NB4 (cell line): ENCODE measurements at regions not wholly inside any gene's neighbourhood (a gene's known extent, or its start where the extent isn't known, plus 50 kb on each side); places are given as distances from the start of the nearest gene placed in this dataset.

ENCODE experiments used
- DNase-seq: peaks from one replicate; pipeline ENCODE4 v3.0.0; 2010; ENCODE audit warnings: low read depth
- H3K4me3 ChIP-seq: one replicate; pipeline ENCODE4 v1.5.1; 2011; ENCODE audit warnings: mild to moderate bottlenecking, low read depth, low read length, moderate library complexity
- CTCF ChIP-seq: IDR thresholded peaks from one replicate; pipeline ENCODE4 v1.5.1; 2012; ENCODE audit warnings: low read depth, low read length
- MAX ChIP-seq: IDR thresholded peaks from 2 replicates; pipeline ENCODE4 v1.6.1; 2011; ENCODE audit warnings: low read depth, low read length
- MYC ChIP-seq: IDR thresholded peaks from 2 replicates; pipeline ENCODE4 v1.6.1; 2011; ENCODE audit warnings: low read depth, low read length
- POLR2A ChIP-seq: IDR thresholded peaks from 2 replicates; pipeline ENCODE4 v1.6.1; 2011; ENCODE audit warnings: mild to moderate bottlenecking; ENCODE audit not compliant: insufficient read length; ENCODE audit errors: extremely low read depth

DNA sequence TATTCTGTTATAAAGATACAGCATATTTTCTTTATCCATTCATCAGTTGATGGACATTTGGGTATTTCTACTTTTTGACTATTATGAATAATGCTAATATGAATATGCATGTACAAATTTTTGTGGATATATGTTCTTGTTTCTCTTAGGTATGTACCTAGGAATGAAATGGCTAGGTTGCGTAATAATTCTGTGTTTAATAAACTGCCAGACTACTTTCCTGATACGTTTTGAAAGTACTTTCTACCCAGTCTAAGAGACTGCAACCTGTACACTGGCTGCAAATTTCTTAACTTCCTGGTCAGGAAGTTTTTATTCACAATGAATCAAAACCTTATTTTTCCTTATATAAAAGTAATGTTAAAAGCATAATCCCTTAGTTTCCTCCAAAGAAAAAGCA lies 93.9 kb upstream of the STARD4 start:
- TF ChIP-seq CTCF (no peak), POLR2A (no peak), MAX (no peak), MYC (no peak)
- H3K4me3 ChIP-seq, result no peak overlapping the region

DNA sequence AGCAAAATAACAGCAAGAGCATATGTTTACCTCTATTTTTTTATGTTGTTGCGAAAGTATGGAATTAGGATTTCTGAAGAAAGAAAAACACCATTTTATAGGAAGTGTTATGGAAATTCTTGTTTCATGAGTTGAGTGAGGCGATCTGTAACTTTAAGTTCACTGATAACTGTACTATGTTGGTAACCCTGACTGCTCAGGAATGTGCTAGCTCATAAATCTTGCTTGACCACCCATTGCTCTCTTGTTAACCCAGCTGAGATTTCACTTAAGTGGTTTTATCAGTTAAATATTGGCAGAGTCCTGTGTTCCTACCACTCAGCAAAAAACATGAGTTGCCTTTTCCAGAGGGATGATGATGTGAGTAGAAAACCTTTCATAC lies 91.1 kb upstream of the STARD4 start:
- DNase-seq, result no peak
- H3K4me3 ChIP-seq, result no peak overlapping the region
- TF ChIP-seq MYC (no peak), CTCF (no peak), MAX (no peak), POLR2A (no peak)

More for the DNA sequence above, 93.9 kb upstream of the STARD4 start:
- DNase-seq, result no peak

GRCh38 chr5:111602817-111603445 lies 90.6 kb upstream of the STARD4 start:
- H3K4me3 ChIP-seq, result no peak overlapping the region
- TF ChIP-seq MYC (no peak), MAX (no peak), CTCF (no peak), POLR2A (no peak)
- no peak for DNase-seq

GRCh38 chr5:111598996-111599395 lies 86.7 kb upstream of the STARD4 start:
- no peak for DNase-seq
- TF ChIP-seq MAX (no peak), MYC (no peak), POLR2A (no peak)
- H3K4me3 ChIP-seq, result no peak overlapping the region

- no peak overlapping the region for H3K4me3 ChIP-seq
- no peak for DNase-seq
- TF ChIP-seq MYC (no peak), POLR2A (no peak), CTCF (no peak), MAX (no peak)
Observed at GRCh38 chr5:111597491-111597890, 85.2 kb upstream of the STARD4 start.

GRCh38 chr5:111596705-111597104 lies 84.4 kb upstream of the STARD4 start:
- TF ChIP-seq MYC, result no peak
- TF ChIP-seq CTCF, result no peak
- no peak for TF ChIP-seq POLR2A
- no peak for TF ChIP-seq MAX
- no peak for DNase-seq
- H3K4me3 ChIP-seq, result no peak overlapping the region
